ENCODE measurements at regions not wholly inside any gene's neighbourhood (a gene's known extent, or its start where the extent isn't known, plus 50 kb on each side); places are given as distances from the start of the nearest gene placed in this dataset.

DNA sequence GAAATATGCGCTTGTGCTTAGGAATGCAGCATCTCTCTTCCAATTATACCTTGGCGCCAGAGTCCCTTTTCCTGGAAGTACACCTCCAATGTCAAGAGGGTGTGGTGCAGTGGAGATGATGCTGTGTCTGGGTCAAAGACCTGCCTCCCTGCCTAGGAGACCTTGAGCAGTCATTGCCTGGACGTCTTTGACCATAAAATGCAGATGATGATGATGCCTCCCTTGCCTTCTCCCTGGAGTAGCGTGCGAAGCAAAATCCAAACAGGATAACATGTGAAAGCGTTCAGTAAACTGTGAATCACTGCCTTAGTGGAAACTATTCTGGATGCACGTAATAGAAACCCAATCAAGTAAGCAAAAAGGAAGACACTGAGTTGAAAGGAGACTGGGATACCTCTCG, 97.4 kb upstream of the ARMC2 start:
- no peak overlapping the region for H3K4me3 ChIP-seq (ENCODE audit: low read depth, low read length)
- no peak for DNase-seq (ENCODE audit: low read depth)

DNA sequence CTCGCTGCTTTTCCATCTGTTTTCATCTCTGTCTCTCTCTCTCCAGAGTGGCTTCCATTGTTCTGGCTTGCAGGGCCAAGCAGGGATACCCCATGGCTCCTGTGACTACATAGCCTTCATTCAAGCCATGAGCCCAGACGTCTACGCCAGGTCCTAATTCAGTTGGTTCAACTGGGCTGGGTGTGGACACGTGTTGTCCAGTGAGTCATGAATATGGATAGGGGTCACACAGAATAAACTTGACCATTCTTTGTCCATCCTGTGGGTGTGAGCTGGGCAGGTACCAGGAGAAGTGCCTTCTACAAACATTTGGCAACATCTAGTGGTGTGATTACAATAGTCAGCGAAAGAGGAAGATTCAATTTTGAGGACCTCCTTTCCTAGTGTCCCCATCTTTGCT, 96.9 kb upstream of the ARMC2 start:
- no peak for DNase-seq (ENCODE audit: low read depth)
- H3K4me3 ChIP-seq (ENCODE audit: low read depth, low read length), result no peak overlapping the region

DNA sequence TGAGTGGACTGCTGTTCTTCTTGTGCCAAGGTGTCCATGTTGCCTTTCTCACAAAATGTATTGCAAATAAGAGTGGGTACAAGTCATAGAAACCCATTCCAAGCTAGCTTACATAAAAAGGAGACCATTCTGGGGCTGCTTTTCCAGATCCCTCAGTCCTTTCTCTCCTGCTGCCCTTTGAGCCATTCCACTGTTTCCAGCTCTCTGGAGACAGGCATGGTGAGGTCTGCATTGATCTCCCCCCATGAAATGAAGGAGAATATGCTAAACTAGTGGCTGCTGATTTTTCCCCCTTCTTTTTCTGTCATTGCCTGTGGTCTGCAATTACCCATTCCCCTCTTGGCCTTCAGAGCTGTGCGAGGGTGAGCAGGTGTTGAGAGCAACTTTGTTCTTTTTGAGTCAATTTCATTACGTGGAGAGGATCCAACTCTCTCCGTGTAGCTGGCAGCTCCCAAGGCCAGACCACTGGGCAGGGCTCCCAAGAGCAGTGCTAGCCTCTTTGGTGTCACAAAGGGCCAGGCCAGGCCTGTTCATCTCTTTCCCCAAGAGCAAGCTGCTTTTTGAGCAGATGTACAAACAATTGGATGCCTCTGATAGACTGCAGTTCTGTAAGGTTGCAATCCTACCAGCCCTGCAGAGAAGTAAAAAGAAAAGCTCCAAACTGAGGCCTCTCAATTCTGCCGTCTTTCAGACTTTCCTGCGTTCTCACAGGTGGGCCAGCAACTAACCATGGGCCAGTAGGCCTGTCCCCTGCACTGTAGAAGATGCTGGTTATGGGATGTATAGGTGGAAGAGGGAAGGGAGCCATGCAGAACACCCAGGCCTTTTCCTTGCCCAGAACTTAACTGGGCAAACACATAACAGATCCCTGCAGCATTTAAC, 96.1 kb upstream of the ARMC2 start:
- no peak for DNase-seq (ENCODE audit: low read depth)
- no peak overlapping the region for H3K4me3 ChIP-seq (ENCODE audit: low read depth, low read length)

DNA sequence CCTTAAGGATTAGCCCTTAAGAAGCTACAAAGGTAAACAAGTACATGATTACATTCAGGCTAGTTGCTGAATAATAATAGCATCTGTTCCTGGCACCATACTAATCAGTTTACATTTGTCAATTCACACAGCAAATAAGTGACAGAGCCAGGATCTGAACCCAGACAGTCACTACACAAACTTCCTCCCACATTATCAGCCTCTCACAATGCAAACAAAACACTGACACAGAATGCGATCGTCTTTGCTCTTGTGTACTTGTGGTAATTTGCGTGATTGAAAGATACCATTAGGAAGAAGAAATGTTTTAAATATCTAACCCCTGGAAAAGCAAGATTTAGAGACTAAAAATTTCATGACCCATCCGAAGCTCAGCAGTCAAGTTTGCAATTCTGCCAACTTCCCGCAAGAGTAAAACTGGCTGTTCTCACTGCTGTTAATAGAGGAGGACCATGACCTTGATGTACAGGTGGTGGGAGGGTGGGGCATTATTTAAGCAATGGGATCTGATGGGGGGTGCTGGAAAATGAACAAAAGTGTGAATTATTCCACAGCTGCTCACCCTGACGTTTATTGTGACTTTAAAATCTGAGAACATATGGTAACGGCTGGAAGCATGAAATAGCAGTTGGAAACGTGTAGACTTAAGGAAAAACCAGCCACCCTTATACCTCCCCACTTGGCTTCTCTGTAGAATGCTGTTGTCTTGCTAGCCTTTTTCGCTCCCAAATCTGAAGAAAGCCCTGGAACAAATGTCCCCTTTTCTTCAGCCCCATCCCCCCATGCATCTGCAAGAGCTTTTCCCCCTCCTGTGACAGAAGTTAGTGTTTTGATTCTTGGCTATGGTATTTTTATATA, 95.3 kb upstream of the ARMC2 start:
- H3K4me3 ChIP-seq (ENCODE audit: low read depth, low read length), result no peak overlapping the region
- no peak for DNase-seq (ENCODE audit: low read depth)

DNA sequence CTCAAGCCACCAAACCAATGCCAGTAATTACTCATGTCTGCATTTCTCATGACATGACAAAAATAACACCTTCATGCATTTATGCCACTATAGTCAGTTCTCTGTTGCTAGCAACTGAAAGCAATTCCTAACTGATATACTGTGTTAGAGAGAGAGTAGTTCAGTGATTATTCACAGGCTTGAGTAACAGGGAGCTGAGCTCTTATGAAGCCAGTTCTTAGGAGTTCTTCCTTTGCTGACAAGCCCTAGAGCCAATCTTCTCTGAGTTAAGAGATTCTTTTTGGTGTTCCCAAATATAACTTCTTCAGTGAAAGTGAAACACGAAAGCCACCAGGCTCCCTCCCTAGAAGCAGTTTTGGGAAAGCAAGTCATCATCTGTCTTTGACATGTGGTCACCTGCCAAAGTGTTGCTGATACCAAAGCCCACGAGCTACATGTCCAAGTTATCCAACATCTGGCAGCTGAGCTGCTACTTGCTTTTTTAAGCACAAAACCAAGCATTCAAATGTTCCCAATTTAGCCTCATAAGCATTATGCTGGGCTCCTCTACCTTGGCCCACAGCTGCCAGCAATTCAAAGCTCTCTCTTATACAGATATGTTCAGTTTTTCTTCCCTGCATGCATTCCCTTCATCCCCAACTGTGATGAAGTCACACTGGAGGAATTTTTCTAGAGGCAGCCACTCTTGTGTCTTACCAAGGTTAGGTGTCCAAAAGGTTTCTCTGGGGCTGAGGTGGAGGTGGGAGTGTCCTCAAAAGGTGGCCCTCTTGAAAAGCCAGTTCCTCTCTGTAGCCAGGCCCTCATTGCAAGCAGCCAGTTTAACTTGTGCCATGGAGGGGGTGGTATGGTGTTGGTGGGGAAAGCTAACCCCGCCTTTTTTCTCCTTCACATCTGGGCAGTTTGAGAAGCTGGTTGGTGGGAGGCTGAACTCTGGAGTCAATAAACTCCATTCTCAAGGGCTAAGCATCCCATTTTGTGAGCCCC, 92.7 kb upstream of the ARMC2 start:
- H3K4me3 ChIP-seq (ENCODE audit: low read depth, low read length), result no peak overlapping the region
- DNase-seq (ENCODE audit: low read depth), result no peak

DNA sequence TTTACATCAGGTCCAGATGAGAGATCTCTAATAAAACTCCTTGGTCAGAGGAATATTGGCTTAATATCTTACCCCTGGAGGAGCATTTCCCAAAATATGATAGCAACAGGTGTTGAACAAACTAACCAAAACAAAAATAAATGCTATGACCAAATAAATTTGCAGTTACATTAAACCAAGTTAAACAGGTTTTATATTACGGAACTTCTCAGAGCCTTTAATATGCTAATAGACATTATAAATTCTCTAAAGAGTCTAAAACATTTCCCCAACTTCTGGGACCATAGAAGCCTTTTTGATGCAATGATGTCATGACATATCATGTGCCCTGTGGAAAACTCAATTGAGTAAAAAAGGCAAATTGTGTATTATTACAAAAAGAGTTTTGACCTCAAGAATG, 90.9 kb upstream of the ARMC2 start:
- DNase-seq (ENCODE audit: low read depth), result no peak
- no peak overlapping the region for H3K4me3 ChIP-seq (ENCODE audit: low read depth, low read length)

DNA sequence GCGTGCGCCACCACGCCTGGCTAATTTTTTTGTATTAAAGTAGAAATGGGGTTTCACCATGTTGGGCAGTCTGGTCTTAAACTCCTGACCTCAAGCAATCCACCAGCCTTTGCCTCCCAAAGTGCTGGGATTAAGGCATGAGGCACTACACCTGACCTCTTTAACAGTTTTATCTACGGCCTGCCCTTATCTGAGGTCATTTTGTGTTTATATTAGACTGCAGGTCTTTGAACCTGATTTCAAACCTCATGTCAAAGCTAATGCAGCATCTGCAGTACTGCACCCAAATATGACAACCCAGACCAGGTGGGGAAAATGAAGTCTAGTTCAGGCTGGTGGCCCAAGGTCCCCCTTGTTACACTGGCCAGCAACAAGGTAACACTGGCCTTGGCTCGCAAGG, 89.3 kb upstream of the ARMC2 start:
- no peak for DNase-seq (ENCODE audit: low read depth)
- H3K4me3 ChIP-seq (ENCODE audit: low read depth, low read length), result no peak overlapping the region

DNA sequence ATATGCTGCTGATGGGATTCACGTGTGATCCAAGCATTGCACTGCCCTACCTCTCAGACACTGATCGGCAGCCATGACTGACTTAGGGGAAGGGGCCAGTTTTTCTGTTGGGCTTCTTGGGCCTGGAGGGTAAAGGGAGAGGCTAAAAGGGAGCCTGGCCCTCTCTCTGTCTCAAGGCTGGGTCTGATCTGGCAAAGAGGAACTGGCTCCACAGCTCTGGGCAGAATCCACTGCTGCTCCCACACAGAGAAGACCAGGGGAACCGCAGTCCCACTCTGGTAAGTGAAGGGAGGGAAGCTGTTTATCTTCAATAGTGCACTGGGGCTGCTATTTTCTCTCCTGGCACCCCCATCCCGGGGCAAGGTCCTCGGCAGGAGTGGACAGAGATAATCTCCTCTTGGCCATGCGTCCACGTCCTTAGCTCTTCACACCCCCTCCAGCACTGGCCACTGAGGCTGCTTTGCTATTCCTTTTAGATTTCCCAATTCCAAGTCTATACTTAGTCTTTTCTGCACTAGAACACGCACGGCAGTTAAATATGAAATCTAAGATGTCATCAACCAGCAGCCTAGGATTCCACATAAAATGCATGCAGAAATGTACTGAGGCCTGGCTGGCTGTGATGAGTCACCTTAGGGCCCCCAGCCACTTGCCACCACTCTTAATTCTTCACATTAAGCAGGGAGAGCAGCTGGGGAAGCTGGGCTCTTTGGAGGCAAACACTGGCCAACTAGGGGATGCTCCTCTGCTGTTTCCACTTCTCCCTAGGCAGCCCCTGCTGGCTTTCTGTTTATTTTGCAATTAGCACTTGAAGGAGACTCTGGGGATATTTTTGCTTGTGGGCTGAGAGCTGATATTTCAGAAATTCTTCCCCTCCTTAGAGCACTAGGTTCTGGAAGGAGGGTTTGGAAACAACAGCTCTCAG, 87.8 kb upstream of the ARMC2 start:
- no peak overlapping the region for H3K4me3 ChIP-seq (ENCODE audit: low read depth, low read length)
- peak; percentile 76 for DNase-seq (ENCODE audit: low read depth)

DNA sequence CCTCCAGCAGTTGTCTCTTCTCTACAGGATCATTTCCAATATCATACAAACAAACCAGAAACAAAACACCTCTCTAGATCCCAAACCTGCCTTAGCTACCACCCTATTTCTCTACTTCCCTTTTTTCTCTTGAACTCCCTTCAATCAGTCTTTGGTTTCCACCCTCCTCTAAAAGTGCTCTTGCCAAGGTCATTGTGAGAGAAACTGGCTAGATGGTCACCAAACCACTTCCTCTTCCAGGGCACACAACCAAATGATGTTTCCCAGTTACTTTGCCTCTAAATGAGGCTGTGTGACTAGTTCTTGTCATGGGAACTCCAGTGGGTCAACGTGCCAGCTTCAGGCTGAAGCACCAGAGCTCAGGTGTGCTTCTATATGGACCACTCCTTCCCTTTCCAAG, 85.8 kb upstream of the ARMC2 start:
- no peak for DNase-seq (ENCODE audit: low read depth)
- H3K4me3 ChIP-seq (ENCODE audit: low read depth, low read length), result no peak overlapping the region

DNA sequence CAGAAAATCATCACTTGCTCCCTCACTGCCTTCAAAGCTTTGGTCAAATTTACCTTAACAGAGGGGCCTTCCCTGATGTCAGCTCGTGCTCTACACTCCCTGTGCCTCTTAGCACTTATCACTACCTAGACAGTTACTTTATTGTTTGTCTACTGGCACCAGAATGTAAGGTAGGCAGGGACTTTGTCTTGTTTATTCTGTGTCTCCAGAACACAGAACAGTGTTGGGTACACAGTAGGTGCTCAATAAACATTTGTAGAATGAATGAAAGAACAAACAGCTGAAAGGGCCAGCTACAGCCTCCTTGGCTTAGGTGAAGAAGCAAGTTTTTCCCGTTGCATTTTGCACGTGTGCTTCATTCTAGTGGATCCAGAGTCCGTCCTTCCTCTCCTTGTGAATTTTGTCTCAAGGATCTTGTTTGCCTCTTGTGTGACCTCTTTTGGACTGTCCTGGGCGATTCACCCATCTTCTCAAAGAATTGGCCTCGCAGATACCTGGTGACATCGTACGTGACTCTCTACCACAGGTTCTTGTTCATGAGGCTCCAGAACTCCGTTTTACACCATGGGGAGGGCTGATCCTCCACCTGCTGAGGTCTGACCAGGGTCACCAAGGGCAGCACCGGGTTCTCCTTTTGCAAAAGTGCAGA, 84.2 kb upstream of the ARMC2 start:
- no peak overlapping the region for H3K4me3 ChIP-seq (ENCODE audit: low read depth, low read length)
- no peak for DNase-seq (ENCODE audit: low read depth)

DNA sequence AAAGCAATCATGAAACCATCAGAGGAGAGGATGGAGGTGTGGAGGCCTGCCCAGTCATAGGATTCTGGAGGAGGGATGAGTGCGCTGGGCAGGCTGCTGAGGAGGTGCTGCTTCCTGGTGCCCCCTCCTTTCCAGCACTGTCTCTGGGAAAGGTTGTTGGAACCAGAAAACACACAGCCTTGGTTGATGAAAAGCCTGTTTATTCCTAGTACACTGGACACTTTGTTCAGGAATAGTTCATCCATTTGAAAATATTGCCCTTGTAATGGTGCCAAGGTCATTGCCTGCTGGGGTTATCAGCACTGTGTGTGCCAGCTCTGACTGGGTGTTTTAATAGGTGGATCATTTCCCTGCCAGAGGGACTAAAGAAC, 83.7 kb upstream of the ARMC2 start:
- no peak for DNase-seq (ENCODE audit: low read depth)
- no peak overlapping the region for H3K4me3 ChIP-seq (ENCODE audit: low read depth, low read length)

DNA sequence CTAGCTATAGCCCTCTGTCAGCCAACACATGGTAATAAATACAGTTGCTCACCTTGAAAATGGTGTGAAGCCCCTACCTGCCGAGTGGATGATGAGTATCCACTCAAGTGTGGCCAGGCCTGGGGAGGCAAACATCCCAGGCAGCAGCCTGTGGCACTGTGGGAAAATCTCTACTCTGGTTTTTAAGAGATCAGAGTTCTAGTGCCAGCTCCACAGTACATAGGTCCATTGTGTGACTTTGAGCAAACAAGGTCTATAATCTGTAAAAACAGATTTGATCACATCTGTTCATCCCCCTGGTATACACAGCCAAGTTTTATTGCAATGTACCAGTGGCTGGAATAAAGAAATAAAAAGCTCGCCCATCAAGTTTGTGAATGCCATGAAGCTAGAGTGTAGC, 82.7 kb upstream of the ARMC2 start:
- no peak for DNase-seq (ENCODE audit: low read depth)
- no peak overlapping the region for H3K4me3 ChIP-seq (ENCODE audit: low read depth, low read length)

DNA sequence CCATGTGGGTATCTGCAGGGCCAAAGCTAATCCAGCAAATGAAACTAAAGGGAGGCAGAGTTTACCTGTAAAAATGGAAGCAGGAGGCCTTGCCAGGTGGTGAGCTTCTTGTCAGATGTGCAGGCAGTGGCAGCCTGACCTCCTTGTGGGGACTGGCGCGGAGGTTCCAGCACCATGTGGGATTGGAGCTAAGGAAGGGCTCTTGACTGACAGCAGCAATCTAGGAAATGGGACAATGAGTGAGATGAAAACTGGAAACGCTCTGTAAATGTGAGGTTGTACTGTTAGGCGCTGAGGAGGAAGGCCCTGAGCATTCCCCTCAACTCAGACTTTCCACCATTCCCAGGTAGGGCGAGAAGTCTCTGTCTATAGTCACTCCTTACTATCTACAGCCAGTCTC, 81.8 kb upstream of the ARMC2 start:
- DNase-seq (ENCODE audit: low read depth), result no peak
- H3K4me3 ChIP-seq (ENCODE audit: low read depth, low read length), result no peak overlapping the region

DNA sequence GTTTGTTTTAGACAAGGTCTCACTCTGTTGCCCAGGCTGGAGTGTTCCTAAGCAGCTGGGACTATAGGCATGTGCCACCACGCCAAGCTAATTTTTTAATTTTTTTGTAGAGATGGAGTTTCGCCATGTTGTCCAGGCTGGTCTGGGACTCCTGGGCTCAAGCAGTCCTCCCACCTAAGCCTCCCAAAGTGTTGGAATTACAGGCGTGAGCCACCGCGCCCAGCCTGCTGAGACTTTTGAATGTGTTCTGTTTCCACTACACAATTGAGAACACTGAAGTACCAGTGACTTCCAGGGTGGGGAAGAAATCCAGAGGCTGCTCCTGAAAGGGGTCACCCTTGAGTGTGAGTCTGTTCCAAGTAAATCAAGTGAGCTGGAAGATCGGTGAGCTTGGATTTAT, 81.3 kb upstream of the ARMC2 start:
- DNase-seq (ENCODE audit: low read depth), result no peak
- no peak overlapping the region for H3K4me3 ChIP-seq (ENCODE audit: low read depth, low read length)

DNA sequence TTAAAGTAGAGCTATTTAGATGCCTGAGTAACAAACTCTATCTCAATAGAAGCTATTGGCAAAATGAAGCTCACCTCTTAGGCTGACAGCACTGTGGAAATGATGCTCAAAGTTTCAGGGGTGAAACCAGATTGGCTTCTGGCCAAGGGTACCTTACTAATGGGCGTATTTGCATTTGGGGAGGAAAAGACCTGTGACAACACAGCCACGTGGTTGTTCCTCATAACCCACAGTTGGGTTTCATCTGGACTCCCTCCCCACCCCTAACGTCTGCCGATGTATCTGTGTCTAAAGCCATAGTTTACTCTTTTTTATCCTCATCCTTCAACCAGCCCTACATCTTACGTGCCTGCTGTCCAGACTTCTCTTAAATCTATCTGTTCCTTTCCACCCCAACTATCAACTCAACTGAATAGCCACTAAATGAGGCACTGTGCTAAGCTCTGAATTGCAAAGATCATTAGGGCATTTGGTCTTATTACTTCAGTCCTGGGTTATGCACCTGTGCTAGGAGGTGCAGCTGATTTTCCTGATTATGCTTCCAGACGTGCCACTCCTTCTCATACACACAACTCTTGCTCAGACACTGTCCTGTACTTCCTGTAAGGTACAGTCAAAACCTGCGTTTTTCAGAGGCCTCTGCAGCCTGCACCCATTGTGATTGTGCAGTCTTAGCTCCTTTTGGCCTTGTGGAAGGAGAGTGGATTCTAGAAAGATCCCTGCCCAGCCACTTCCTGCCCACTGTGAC, 80.6 kb upstream of the ARMC2 start:
- no peak for DNase-seq (ENCODE audit: low read depth)
- no peak overlapping the region for H3K4me3 ChIP-seq (ENCODE audit: low read depth, low read length)

DNA sequence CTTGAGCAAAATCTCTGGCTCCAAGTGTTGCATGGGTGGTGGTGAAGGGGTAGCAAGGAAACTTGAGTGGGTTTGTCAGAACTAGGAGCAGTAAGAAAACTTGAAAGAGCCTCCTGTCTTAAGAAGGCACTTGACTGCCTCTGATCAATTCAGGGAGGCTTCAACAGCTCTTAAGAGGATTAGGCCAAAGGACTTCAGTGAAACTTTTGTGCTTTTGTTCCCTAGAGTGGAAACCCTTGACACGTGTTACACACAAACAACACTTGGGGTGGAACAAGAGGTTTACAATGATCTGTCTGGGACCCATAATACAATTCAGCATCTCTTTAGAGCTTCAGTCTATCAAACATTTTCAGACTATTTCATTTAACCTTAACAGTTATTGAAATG, 80.1 kb upstream of the ARMC2 start:
- no peak for DNase-seq (ENCODE audit: low read depth)
- H3K4me3 ChIP-seq (ENCODE audit: low read depth, low read length), result no peak overlapping the region

DNA sequence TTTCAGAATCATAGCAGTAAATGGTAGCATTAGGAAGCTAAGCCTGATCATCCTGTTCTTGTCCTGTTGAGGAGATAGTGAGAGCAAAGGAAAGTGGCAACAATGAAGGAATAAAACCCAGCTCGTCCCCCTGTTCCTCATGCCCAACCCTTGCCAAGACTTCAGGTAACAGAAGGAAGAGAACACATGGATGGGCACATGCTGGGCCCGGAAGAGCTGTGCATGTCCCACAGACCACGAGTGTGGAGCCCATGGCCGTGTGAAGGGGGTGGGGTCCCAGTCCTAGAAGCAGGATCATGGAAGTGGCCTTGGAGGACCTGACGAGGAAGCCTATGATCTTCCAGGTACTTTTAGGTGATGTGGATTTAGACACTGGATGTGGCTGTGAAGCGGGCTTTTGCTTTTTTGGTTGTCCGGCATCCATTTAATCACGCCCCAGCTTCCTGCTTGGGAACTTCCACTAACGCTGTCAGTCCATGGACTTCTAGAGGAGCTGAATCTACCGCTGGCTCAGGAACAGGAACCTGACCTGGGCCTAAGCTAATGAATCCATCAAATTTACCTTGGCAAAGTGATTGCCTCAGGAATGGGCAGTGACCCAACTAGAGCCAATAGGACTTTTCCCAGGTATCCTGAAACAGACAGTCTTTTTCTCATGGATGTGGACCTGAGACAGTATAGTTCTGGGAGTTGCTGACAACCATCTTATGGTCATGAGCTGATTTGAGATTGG, 79.3 kb upstream of the ARMC2 start:
- no peak for DNase-seq (ENCODE audit: low read depth)
- H3K4me3 ChIP-seq (ENCODE audit: low read depth, low read length), result no peak overlapping the region

All from skeletal muscle cell (primary cell).